ENCODE measurements at regions not wholly inside any gene's neighbourhood (a gene's known extent, or its start where the extent isn't known, plus 50 kb on each side); places are given as distances from the start of the nearest gene placed in this dataset.
A peak's percentile ranks its signal among the peaks of the same experiment; 100 is the strongest.
"Not testable (repeated sequence)": the region's sequence is repeated elsewhere in the genome, so short reads cannot be mapped to it uniquely, and the experiment has no call there.

DNA sequence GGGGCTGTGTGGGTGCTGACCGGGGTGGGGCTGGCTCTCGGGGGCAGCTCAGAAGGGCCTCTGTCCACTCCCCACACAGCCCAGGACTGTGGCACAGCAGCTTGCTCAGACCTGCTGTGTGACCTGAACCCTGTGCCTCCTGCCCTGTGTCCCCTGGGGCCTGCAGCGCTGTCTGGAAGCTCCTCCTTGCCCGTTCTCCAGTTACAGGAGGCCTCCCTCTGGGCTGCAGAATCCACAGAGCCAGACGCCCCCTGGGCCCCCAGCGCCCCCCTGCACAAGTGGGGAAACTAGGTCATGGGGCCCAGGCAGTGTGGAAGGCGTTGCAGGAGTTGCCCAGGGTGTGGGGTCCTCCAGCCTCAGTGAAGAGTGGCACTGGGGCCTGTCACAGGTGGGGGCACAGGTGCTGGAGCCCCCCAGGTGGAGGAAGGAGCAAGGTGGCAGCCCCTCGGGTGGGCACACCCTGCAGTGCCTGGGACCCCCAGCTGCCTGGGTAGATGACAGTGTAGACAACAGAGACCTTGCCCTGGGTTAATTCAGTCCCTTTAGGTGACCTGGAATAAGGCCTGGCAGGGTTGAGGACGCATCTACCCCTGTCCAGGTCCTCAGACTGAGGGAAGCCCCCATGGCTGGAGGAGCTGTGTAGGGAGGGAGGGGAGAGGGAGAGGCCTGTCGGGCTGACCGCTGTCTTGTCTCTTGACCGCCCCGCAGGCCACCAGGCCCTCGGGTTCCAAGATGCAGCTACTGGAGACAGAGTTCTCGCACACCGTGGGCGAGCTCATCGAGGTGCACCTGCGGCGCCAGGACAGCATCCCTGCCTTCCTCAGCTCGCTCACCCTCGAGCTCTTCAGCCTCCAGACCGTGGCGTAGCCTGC is 120.2 kb downstream of the IGLL1 start:
- not testable (repeated sequence) for H3K4me3 ChIP-seq; H3K36me3 ChIP-seq (ENCODE audit: control insufficient read depth in 4 of 4, insufficient read depth in 4 of 4, low read length in 4 of 4); H3K27me3 ChIP-seq (ENCODE audit: control insufficient read depth in 3 of 3, insufficient read depth in 3 of 3, low read length in 2 of 3); H3K9ac ChIP-seq (ENCODE audit: insufficient read depth in 1 of 2, low read length in 2 of 2); H3K27ac ChIP-seq (ENCODE audit: low read depth in 1 of 2, low read length in 1 of 2); H3K4me1 ChIP-seq (ENCODE audit: control insufficient read depth in 5 of 5, insufficient read depth in 5 of 5, low read length in 5 of 5); H3K9me3 ChIP-seq (ENCODE audit: control insufficient read depth in 4 of 4, insufficient read depth in 3 of 4, low read length in 3 of 4); ATAC-seq (ENCODE audit: insufficient read depth, low FRiP score); DNase-seq
- 82 to 83% methylated on average over 23 to 24 of the region's 24 CpGs for WGBS, 2 donors

DNA sequence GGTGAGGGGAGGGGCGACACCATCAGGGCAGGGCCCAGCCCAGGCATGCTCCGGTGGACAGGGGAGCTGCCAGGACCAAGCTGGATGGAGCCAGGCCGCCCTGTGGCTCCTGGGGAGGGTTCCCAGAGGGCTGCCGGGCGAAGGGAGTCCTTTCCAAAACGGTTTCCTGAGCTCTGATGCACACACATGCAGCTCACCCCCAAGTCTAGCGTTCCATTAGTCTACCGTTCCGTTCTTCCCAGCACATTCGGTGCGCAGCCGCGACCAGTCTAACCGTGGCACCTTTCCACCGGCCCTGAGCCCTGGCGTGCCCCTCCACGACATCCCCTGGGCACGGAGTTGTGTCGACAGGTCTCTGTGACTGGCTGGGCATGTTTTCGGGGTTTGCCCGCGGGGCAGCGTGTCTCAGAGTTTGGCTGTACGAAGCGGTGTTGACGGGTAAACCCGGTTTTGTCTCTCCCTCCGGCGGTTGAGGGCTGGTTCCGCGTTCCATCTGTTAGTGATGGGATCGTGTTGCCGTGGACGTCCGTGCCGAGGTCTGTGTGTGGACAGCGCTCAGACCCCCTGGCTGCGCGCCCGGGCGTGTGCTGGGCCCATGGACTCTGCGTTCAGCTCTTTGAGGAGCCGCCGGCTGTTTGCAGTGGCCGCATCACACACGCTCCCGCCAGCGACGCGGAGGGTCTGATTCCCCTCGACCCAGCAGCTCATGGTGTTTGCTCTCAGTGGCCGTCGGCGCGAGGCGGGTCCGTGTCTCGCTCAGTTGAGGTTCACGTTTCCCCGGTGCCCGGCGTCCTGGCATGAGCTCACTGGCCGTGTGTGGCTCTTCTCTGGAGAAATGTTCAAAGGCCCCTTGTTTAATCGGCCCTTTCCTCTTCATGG is 121.2 kb downstream of the IGLL1 start:
- Histone ChIP-seq H3K27ac (ENCODE audit: low read depth in 1 of 2, low read length in 1 of 2) (no peak overlapping the region), H3K4me3 (no peak overlapping the region), H3K9ac (ENCODE audit: insufficient read depth in 1 of 2, low read length in 2 of 2) (no peak overlapping the region), H3K36me3 (ENCODE audit: control insufficient read depth in 4 of 4, insufficient read depth in 4 of 4, low read length in 4 of 4) (no peaks in the 10 kb centered on the region), H3K4me1 (ENCODE audit: control insufficient read depth in 5 of 5, insufficient read depth in 5 of 5, low read length in 5 of 5) (no peaks in the 10 kb centered on the region), H3K27me3 (ENCODE audit: control insufficient read depth in 3 of 3, insufficient read depth in 3 of 3, low read length in 2 of 3) (no peaks in the 10 kb centered on the region), H3K9me3 (ENCODE audit: control insufficient read depth in 4 of 4, insufficient read depth in 3 of 4, low read length in 3 of 4) (no peaks in the 10 kb centered on the region)
- 93 to 96% methylated on average over 64 of the region's 64 CpGs for WGBS, 2 donors
- ATAC-seq (ENCODE audit: insufficient read depth, low FRiP score) (no peak), DNase-seq (no peak)
- TF ChIP-seq, protein P1, sequence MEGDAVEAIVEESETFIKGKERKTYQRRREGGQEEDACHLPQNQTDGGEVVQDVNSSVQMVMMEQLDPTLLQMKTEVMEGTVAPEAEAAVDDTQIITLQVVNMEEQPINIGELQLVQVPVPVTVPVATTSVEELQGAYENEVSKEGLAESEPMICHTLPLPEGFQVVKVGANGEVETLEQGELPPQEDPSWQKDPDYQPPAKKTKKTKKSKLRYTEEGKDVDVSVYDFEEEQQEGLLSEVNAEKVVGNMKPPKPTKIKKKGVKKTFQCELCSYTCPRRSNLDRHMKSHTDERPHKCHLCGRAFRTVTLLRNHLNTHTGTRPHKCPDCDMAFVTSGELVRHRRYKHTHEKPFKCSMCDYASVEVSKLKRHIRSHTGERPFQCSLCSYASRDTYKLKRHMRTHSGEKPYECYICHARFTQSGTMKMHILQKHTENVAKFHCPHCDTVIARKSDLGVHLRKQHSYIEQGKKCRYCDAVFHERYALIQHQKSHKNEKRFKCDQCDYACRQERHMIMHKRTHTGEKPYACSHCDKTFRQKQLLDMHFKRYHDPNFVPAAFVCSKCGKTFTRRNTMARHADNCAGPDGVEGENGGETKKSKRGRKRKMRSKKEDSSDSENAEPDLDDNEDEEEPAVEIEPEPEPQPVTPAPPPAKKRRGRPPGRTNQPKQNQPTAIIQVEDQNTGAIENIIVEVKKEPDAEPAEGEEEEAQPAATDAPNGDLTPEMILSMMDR (IDR thresholded peaks at IDR 0.05; ENCODE audit: control extremely low read depth, extremely low read depth) = no peak

DNA sequence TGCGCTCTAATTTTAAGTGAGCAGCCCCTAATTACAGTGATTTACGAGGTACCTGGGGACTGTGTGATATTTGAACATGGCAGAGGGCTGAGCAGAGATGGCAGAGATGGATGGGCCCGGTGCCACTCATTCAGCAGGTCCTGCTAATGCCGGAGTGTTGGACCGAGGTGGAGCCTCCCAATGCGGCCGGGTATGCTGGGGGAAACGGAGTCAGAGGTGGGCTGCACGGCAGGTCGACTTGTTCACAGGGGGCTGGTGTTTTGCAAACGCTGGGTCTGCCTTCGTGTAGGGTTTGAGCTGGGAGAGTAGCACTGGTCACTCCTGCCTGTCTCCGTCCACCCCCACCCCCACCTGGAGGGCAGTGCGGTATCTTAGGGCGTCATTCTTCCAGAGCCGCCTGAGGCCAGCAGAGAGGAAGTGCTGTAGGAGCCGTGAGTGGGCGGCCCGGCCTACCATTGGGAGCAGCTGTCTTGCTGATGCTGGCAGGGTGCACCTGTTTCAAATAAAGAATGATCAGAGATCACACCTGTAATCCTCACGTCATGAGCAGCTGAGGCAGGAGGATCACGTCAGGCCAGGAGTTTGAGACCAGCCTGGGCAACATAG is 122.6 kb downstream of the IGLL1 start:
- H3K4me1 ChIP-seq (ENCODE audit: control insufficient read depth in 5 of 5, insufficient read depth in 5 of 5, low read length in 5 of 5) = no peaks in the 10 kb centered on the region
- no peaks in the 10 kb centered on the region for H3K9me3 ChIP-seq (ENCODE audit: control insufficient read depth in 4 of 4, insufficient read depth in 3 of 4, low read length in 3 of 4)
- no peak overlapping the region for H3K4me3 ChIP-seq
- no peaks in the 10 kb centered on the region for H3K36me3 ChIP-seq (ENCODE audit: control insufficient read depth in 4 of 4, insufficient read depth in 4 of 4, low read length in 4 of 4)
- 62 to 70% methylated on average over 21 of the region's 21 CpGs for WGBS, 2 donors
- no peak for ATAC-seq (ENCODE audit: insufficient read depth, low FRiP score)
- no peaks in the 10 kb centered on the region for H3K27me3 ChIP-seq (ENCODE audit: control insufficient read depth in 3 of 3, insufficient read depth in 3 of 3, low read length in 2 of 3)
- DNase-seq = no peak
- no peak overlapping the region for H3K27ac ChIP-seq (ENCODE audit: low read depth in 1 of 2, low read length in 1 of 2)
- TF ChIP-seq, protein P1 (IDR thresholded peaks at IDR 0.05; ENCODE audit: control extremely low read depth, extremely low read depth) = no peak
- no peak overlapping the region for H3K9ac ChIP-seq (ENCODE audit: insufficient read depth in 1 of 2, low read length in 2 of 2)

DNA sequence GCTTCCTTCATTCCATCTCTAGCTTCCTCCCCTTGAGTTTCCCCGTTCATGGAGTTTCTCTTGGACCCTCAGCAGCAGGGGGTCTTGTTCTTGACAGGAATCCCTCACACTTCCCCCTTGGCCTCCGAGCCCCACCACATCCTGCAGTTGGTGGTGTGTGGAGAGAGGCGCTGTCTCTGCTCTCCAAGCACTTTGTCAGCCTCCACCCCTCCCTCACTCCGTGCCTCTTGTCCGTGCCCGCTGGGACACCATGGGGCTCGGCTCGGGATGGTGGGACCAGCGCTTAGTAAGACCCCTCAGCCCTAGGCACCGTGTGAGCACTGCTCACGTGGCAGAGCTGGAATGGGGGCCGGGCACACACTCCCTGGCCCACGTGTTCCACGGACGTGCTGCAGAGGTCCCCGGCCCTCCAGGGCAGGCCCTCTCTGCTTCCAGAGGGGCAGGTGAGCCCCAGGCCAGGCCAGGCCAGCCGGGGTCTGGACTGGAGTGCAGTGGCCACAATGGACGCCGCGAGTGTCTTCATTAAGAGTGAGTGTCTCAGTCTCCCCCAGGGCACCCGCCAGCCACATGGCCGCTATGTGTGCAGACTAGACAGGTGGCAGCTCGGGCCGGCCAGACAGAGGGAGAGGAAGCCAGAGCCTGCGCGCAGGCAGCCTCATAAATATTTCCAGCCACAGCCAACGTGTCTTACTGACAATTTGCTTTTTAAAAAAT is 123.3 kb downstream of the IGLL1 start:
- H3K9me3 ChIP-seq (ENCODE audit: control insufficient read depth in 4 of 4, insufficient read depth in 3 of 4, low read length in 3 of 4); H3K27me3 ChIP-seq (ENCODE audit: control insufficient read depth in 3 of 3, insufficient read depth in 3 of 3, low read length in 2 of 3); H3K36me3 ChIP-seq (ENCODE audit: control insufficient read depth in 4 of 4, insufficient read depth in 4 of 4, low read length in 4 of 4); H3K27ac ChIP-seq (ENCODE audit: low read depth in 1 of 2, low read length in 1 of 2); ATAC-seq (ENCODE audit: insufficient read depth, low FRiP score); H3K4me3 ChIP-seq; H3K4me1 ChIP-seq (ENCODE audit: control insufficient read depth in 5 of 5, insufficient read depth in 5 of 5, low read length in 5 of 5): not testable (repeated sequence)
- 28 to 55% methylated on average over 27 of the region's 27 CpGs for WGBS, 2 donors
- DNase-seq = peak in 1 of 3 donors; percentile 20
- H3K9ac ChIP-seq (ENCODE audit: insufficient read depth in 1 of 2, low read length in 2 of 2) = peak overlapping the region in 1 of 2 donors; percentile 25

DNA sequence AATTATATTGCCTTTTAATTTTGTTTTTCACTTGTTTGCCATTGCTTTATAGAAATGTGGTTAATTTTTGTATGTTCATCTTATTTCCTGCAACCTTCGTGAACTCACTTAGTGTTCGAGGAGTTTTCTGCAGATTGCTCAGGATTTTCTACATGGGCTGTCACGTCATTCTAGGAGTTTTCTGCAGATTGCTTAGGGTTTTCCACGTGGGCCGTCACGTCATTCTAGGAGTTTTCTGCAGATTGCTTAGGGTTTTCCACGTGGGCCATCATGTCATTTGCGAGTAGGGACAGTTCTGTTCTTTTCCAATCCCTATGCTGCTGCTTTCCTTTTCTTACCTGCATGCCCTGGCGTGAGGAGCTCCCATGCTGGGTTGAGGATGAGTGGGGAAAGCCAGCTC is 125.7 kb downstream of the IGLL1 start:
- ATAC-seq (ENCODE audit: insufficient read depth, low FRiP score); H3K4me1 ChIP-seq (ENCODE audit: control insufficient read depth in 5 of 5, insufficient read depth in 5 of 5, low read length in 5 of 5); DNase-seq; H3K9ac ChIP-seq (ENCODE audit: insufficient read depth in 1 of 2, low read length in 2 of 2); H3K4me3 ChIP-seq; H3K9me3 ChIP-seq (ENCODE audit: control insufficient read depth in 4 of 4, insufficient read depth in 3 of 4, low read length in 3 of 4); H3K27me3 ChIP-seq (ENCODE audit: control insufficient read depth in 3 of 3, insufficient read depth in 3 of 3, low read length in 2 of 3); H3K36me3 ChIP-seq (ENCODE audit: control insufficient read depth in 4 of 4, insufficient read depth in 4 of 4, low read length in 4 of 4); H3K27ac ChIP-seq (ENCODE audit: low read depth in 1 of 2, low read length in 1 of 2): not testable (repeated sequence)
- WGBS, 2 donors = 76 to 88% methylated on average over 8 to 9 of the region's 9 CpGs

All from lung (tissue), 11 donors.